GM12878 (cell line): ENCODE measurements at regions not wholly inside any gene's neighbourhood (a gene's known extent, or its start where the extent isn't known, plus 50 kb on each side); places are given as distances from the start of the nearest gene placed in this dataset.

Source experiments
- CBFB ChIP-seq: IDR thresholded peaks from 2 replicates; pipeline ENCODE4 v1.6.1; 2016; ENCODE audit warnings: antibody characterized with exemption, low read depth
- CHD2 ChIP-seq: IDR thresholded peaks from 2 replicates; pipeline ENCODE4 v1.6.1; 2011; ENCODE audit warnings: low read depth, low read length, improper control_type of control experiment, borderline replicate concordance
- CHD4 ChIP-seq: fragments of 200-600 bp; sonication (generic); IDR thresholded peaks from 2 replicates; pipeline ENCODE4 v1.6.1; 2016; ENCODE audit warnings: mild to moderate bottlenecking
- CTCF ChIP-seq, 3 experiments: IDR thresholded peaks in 2 of 3; conservative IDR thresholded peaks in 1 of 3; 2 replicates each; pipeline ENCODE4 v1.5.1; 2011; ENCODE audit warnings: low read depth in 3 of 3, low read length in 3 of 3, mild to moderate bottlenecking in 3 of 3, control low read depth in 2 of 3, moderate library complexity in 2 of 3, inconsistent platforms in 1 of 3, mixed read lengths in 1 of 3; ENCODE audit not compliant: control insufficient read depth in 2 of 3, insufficient read depth in 1 of 3; ENCODE audit errors: extremely low read depth in 1 of 3
- NR2C2 ChIP-seq: IDR thresholded peaks from 2 replicates; pipeline ENCODE4 v1.6.1; 2011; ENCODE audit warnings: borderline replicate concordance, low read depth; ENCODE audit not compliant: control insufficient read depth, insufficient read length
- PBX3 ChIP-seq: IDR thresholded peaks from 2 replicates; pipeline ENCODE4 v1.6.1; 2011; ENCODE audit warnings: mild to moderate bottlenecking, low read depth, low read length, moderate library complexity; ENCODE audit not compliant: insufficient replicate concordance
- TF ChIP-seq, protein P1 (sequence below): IDR thresholded peaks from 2 replicates; pipeline ENCODE4 v1.6.1; 2011; ENCODE audit warnings: borderline replicate concordance, low read depth, mild to moderate bottlenecking, moderate library complexity, mixed read lengths, low read length; ENCODE audit not compliant: insufficient read depth; ENCODE audit errors: extremely low read length

- TF ChIP-seq NR2C2 (no peak), PBX3 (no peak), CTCF (IDR thresholded peaks at IDR 0.05 in 2 of 3, conservative IDR thresholded peaks at IDR 0.05 in 1 of 3; ENCODE audit: control insufficient read depth in 2 of 3, extremely low read depth in 1 of 3, insufficient read depth in 1 of 3, low read depth in 3 of 3, low read length in 3 of 3) (no peak), CBFB (no peak), CHD2 (no peak), CHD4 (no peak)
- TF ChIP-seq, protein P1, sequence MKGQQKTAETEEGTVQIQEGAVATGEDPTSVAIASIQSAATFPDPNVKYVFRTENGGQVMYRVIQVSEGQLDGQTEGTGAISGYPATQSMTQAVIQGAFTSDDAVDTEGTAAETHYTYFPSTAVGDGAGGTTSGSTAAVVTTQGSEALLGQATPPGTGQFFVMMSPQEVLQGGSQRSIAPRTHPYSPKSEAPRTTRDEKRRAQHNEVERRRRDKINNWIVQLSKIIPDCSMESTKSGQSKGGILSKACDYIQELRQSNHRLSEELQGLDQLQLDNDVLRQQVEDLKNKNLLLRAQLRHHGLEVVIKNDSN: no peak
Measured at GRCh38 chr7:25405736-25406135, 177.4 kb upstream of the NPVF start.
